RWPE1 (cell line): ENCODE measurements at regions not wholly inside any gene's neighbourhood (a gene's known extent, or its start where the extent isn't known, plus 50 kb on each side); places are given as distances from the start of the nearest gene placed in this dataset.

Experiments used
- CTCF ChIA-PET: fragments of 350-600 bp; sonication (Branson Sonifier 250); formaldehyde crosslinking; extraction: SDS; loops from one replicate; lab custom pipeline; 2021; lab: Yijun Ruan, JAX
- POLR2A ChIA-PET: fragments of 400-600 bp; formaldehyde crosslinking; extraction: SDS; loops from one replicate; lab custom pipeline; 2020; ENCODE audit warnings: antibody characterized with exemption; ENCODE audit not compliant: low non-redundant PET; lab: Yijun Ruan, JAX
- DNase-seq: peaks from one replicate; pipeline ENCODE4 v3.0.0; 2012; ENCODE audit warnings: low spot score
- H3K27ac ChIP-seq: fragments of 450-650 bp; 2 replicates; pipeline ENCODE4 v1.5.1; 2017
- TF ChIP-seq, protein P1 (sequence below): fragments of 450-650 bp; conservative IDR thresholded peaks from 2 replicates; pipeline ENCODE4 v1.5.1; 2017; ENCODE audit warnings: low read depth, mild to moderate bottlenecking

DNA sequence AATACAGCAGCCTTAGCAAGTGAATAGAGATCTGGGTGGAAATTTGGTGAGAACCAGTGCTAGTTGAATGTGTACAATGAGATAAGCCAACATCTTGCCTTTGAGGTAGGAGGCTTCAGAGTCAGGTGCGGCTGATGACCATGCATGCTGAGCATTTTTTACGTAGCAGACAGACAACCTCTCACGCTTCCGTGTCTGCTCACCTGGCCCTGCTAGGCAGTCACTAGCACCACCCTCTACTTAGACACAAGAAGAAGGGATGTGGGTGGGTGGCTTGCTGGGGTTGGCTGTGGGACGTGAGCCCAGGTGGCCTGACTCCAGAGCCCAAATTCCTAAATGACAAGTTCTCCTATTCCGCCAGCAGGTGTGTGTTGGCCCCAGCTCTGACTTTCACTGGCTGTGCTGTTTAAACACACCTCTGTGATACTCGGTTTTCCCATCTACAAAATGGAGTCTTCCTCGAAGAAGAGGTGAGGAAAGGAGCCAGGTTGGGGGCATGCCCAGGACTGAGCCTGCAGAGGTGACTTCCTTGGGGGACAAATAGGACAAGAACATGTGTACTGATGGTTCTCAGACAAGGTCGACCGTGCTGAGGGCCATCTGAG, 57.8 kb upstream of the BCL11B start:
- ChIA-PET POLR2A (no interaction called here), CTCF (no interaction called here)
- TF ChIP-seq, protein P1, sequence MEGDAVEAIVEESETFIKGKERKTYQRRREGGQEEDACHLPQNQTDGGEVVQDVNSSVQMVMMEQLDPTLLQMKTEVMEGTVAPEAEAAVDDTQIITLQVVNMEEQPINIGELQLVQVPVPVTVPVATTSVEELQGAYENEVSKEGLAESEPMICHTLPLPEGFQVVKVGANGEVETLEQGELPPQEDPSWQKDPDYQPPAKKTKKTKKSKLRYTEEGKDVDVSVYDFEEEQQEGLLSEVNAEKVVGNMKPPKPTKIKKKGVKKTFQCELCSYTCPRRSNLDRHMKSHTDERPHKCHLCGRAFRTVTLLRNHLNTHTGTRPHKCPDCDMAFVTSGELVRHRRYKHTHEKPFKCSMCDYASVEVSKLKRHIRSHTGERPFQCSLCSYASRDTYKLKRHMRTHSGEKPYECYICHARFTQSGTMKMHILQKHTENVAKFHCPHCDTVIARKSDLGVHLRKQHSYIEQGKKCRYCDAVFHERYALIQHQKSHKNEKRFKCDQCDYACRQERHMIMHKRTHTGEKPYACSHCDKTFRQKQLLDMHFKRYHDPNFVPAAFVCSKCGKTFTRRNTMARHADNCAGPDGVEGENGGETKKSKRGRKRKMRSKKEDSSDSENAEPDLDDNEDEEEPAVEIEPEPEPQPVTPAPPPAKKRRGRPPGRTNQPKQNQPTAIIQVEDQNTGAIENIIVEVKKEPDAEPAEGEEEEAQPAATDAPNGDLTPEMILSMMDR = no peak
- H3K27ac ChIP-seq = no peak overlapping the region
- DNase-seq = no peak

DNA sequence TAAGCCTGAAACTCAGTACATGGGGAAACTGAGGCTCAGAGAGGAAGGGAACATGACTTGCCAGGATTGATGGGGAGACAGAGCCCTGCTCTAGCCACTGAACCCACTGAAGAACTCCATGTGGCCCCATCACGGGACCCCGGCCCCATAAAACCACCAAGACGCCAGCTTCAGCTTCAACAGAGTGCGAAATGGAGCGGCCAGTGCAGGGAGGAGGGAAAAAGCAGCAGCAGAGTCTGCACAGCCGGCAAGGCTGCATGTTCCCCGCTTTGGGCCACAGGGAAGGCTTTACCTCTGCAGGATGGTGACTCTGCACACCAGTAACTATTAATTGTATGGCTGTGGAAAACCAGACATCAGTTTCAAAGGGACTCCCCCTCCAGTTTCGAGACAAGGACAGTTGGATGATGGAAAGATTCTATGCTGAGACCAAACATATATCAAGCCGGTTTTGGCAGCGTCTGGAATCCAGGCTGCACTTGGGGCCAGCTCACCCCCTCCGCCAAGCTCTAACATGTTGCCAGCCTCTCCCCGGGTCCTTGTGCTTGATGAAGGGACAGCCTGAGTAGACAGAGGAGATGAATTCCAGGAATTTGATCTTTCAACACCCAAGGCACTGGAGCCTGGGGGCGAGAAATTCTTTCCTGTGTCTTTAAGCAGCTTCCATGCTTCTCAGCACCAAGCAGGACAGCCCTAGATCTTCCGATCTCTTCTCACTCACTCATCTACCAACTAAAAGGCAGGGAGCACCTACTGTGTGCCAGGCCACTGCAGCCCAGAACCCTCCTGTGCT, 55.7 kb upstream of the BCL11B start:
- H3K27ac ChIP-seq = peak overlapping the region; percentile 43
- DNase-seq = peak; percentile 78
- POLR2A ChIA-PET = no interaction called here
- CTCF ChIA-PET = interaction anchor here (0.6 kb wide), 1 partner anchor 8 kb away, joined by 5 read pairs; no protein-coding TSS in a partner anchor
- TF ChIP-seq, protein P1 = no peak

DNA sequence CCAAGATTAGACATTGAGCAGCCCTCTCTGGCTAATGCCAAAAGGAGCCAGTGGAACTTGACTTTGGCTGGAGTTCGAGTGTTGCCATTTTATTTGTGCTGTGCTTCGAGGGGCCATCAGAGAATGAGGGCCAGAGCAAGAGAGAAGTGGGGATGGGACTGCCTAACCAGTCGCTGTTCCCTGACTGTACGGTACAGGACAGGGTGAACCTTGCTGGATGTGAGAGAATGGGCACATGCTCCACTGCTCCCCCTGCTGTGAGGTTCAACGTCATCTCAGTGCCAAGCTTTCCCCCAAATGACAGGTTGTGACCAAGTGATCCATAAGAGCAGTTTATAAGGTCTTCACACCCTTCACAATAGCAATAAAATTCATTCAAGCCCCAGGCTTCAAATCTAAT, 55.1 kb upstream of the BCL11B start:
- CTCF ChIA-PET = interaction anchor here (0.6 kb wide), 1 partner anchor 9 kb away, joined by 5 read pairs; no protein-coding TSS in a partner anchor

DNA sequence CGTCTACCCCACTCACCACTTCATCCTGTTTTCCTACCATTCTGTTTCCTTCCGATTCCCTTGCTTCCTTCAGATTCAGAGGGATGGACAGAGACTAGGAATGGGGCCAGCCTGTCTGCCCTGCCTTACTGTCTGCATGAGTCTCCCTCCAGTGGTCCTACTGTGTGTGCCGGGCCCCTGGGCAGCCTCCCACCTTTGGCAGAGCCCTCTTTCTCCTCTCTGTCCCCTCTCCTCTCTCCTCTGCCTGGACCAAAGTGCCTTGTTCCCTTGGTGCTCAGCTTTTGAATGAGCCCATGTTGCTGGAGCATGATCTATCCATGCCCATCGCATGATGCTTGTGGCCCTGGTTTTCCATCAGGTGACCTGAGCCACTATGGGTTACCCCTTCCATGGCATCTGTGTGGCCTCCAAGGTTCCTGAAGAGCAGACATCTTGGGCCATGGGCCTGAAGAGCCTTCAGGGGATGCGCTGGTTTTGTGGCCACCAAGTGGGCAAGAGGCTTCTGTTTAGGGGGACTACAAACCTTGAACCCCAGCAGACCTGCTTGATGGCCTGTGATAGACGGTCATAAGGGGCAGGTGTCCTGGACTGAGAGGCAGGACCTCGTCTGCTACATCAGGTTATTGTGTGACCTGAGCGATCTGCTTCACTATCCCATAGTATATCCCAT, 54.2 kb upstream of the BCL11B start:
- POLR2A ChIA-PET = no interaction called here
- no peak overlapping the region for H3K27ac ChIP-seq
- CTCF ChIA-PET = no interaction called here
- DNase-seq = no peak
- TF ChIP-seq, protein P1 = no peak

More for the DNA sequence above, 55.1 kb upstream of the BCL11B start:
- DNase-seq = no peak
- H3K27ac ChIP-seq = peak overlapping the region; percentile 43; the same call in 1 of the 2 replicates
- POLR2A ChIA-PET = no interaction called here
- TF ChIP-seq, protein P1 = no peak

DNA sequence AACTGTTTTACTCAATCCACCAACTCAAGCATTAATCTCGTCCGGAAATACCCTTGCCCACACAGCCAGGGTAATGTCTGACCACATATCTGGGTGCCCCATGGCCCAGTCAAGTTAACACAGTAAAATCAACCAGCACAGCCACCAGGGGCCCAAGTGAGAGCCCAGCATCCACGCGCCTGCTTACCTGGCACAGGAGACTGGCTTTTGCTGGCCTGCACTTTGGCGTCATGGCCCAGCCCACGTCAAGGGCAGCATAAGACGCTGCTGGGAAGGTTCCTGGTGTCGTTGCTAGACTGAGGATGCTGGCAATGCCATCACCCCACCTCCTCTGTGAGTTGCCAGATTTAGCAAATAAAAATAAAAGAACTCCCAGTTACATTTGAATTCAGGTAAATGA, 53.6 kb upstream of the BCL11B start:
- no peak for DNase-seq
- TF ChIP-seq, protein P1 = no peak
- ChIA-PET POLR2A (no interaction called here), CTCF (interaction anchor here (1.4 kb wide), 1 partner anchor 64 kb away, joined by 4 read pairs; no protein-coding TSS in a partner anchor)
- no peak overlapping the region for H3K27ac ChIP-seq

DNA sequence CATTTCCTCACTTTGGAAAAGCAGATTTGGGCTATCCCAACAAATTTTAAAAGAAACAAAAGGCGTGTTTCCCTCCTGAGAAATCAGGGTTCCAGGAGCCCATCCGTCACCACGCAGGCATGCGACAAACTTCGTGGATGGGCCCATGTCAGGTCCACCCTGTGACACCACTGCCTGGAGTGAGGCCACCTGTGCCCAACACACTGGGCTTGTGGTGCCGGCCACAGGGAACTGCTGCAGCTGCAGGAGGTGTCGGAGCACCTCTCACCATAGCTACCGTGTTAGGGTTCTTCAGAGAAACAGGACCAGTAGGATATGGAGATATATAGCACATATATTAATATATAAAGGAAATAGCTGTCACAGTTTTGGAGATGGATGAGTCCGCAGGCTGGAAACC, 53.0 kb upstream of the BCL11B start:
- H3K27ac ChIP-seq = no peak overlapping the region
- ChIA-PET POLR2A (no interaction called here), CTCF (interaction anchor here (0.6 to 1.4 kb wide), 4 partner anchors 42 to 90 kb away, joined by 3 to 4 read pairs (median 4); no protein-coding TSS in a partner anchor)
- DNase-seq = no peak
- TF ChIP-seq, protein P1 = no peak
